GM12878 (cell line): ENCODE measurements at regions not wholly inside any gene's neighbourhood (a gene's known extent, or its start where the extent isn't known, plus 50 kb on each side); places are given as distances from the start of the nearest gene placed in this dataset.

Experiments
- ATF2 ChIP-seq: IDR thresholded peaks from 2 replicates; pipeline ENCODE4 v1.6.1; 2012; ENCODE audit warnings: low read length, inconsistent platforms
- CREB1 ChIP-seq: IDR thresholded peaks from 2 replicates; pipeline ENCODE4 v1.6.1; 2012; ENCODE audit warnings: low read depth, mild to moderate bottlenecking, inconsistent platforms
- HDAC6 ChIP-seq: fragments of 200-600 bp; sonication (generic); IDR thresholded peaks from one replicate; pipeline ENCODE4 v1.8.0; 2017; ENCODE audit warnings: antibody characterized with exemption; ENCODE audit not compliant: unreplicated experiment
- NR2C2 ChIP-seq: IDR thresholded peaks from 2 replicates; pipeline ENCODE4 v1.6.1; 2011; ENCODE audit warnings: borderline replicate concordance, low read depth; ENCODE audit not compliant: control insufficient read depth, insufficient read length
- RELB ChIP-seq: fragments of 450-650 bp; IDR thresholded peaks from 2 replicates; pipeline ENCODE4 v1.6.1; 2017; ENCODE audit warnings: low read depth, mild to moderate bottlenecking, moderate library complexity
- SMC3 ChIP-seq: IDR thresholded peaks from 2 replicates; pipeline ENCODE4 v1.6.1; 2011; ENCODE audit warnings: low read length, improper control_type of control experiment, borderline replicate concordance
- TBL1XR1 ChIP-seq: IDR thresholded peaks from 2 replicates; pipeline ENCODE4 v1.6.1; 2012; ENCODE audit warnings: low read depth, low read length, improper control_type of control experiment
- YY1 ChIP-seq: IDR thresholded peaks from 2 replicates; pipeline ENCODE4 v1.6.1; 2011; ENCODE audit warnings: low read depth, mild to moderate bottlenecking, low read length
- ZBTB4 ChIP-seq: fragments of 450-650 bp; formaldehyde crosslinking; IDR thresholded peaks from 2 replicates; pipeline ENCODE4 v1.4.0; 2022; ENCODE audit warnings: mild to moderate bottlenecking, moderate library complexity
- ZNF274 ChIP-seq: IDR thresholded peaks from one replicate; pipeline ENCODE4 v1.8.0; 2011; ENCODE audit not compliant: insufficient read length, insufficient read depth

GRCh38 chr6:153702671-153703070 lies 336.4 kb upstream of the OPRM1 start (continued):
- TF ChIP-seq ZBTB4: no peak
- no peak for TF ChIP-seq HDAC6
- no peak for TF ChIP-seq ZNF274
- TF ChIP-seq YY1: no peak
- TF ChIP-seq CREB1: no peak
- no peak for TF ChIP-seq RELB
- TF ChIP-seq TBL1XR1: no peak
- TF ChIP-seq NR2C2: no peak
- TF ChIP-seq ATF2: no peak
- TF ChIP-seq SMC3: no peak
